Loucy (cell line): ENCODE measurements at regions not wholly inside any gene's neighbourhood (a gene's known extent, or its start where the extent isn't known, plus 50 kb on each side); places are given as distances from the start of the nearest gene placed in this dataset.

ENCODE experiments used
- H2AFZ ChIP-seq: fragments of 200-600 bp; sonication (generic); 2 replicates; pipeline ENCODE4 v1.6.0; 2016; ENCODE audit warnings: antibody characterized with exemption, mild to moderate bottlenecking, low read length, moderate library complexity
- H3F3A ChIP-seq: fragments of 200-600 bp; 2 replicates; pipeline ENCODE4 v1.6.0; 2016; ENCODE audit warnings: antibody characterized with exemption, low read depth, mild to moderate bottlenecking
- H3K27me3 ChIP-seq: fragments of 200-600 bp; sonication (generic); 2 replicates; pipeline ENCODE4 v1.6.1; 2014; ENCODE audit warnings: low read length, mild to moderate bottlenecking; ENCODE audit not compliant: insufficient read depth, poor library complexity, severe bottlenecking
- H3K36me3 ChIP-seq: fragments of 200-600 bp; sonication (generic); 2 replicates; pipeline ENCODE4 v1.6.1; 2016; ENCODE audit warnings: low read length; ENCODE audit not compliant: insufficient read depth
- H3K4me1 ChIP-seq: fragments of 200-600 bp; sonication (generic); 2 replicates; pipeline ENCODE4 v1.5.1; 2014; ENCODE audit warnings: low read length, mild to moderate bottlenecking; ENCODE audit not compliant: insufficient read depth, poor library complexity, severe bottlenecking
- H3K4me2 ChIP-seq: fragments of 200-600 bp; sonication (generic); 2 replicates; pipeline ENCODE4 v1.6.0; 2014; ENCODE audit warnings: antibody characterized with exemption, low read length, low read depth, mild to moderate bottlenecking; ENCODE audit not compliant: poor library complexity, severe bottlenecking
- H3K4me3 ChIP-seq: fragments of 200-600 bp; sonication (generic); 2 replicates; pipeline ENCODE4 v1.5.1; 2014; ENCODE audit warnings: low read length, mild to moderate bottlenecking, mixed read lengths; ENCODE audit not compliant: poor library complexity, severe bottlenecking
- H3K79me2 ChIP-seq: fragments of 200-600 bp; sonication (generic); 2 replicates; pipeline ENCODE4 v1.6.1; 2014; ENCODE audit warnings: low read length; ENCODE audit not compliant: insufficient read depth
- H3K9ac ChIP-seq: fragments of 200-600 bp; sonication (generic); 2 replicates; pipeline ENCODE4 v1.6.0; 2014; ENCODE audit warnings: mild to moderate bottlenecking, low read depth, low read length, moderate library complexity; ENCODE audit not compliant: poor library complexity, severe bottlenecking
- H3K9me2 ChIP-seq: fragments of 200-600 bp; sonication (generic); replicated peaks from 2 replicates; pipeline ENCODE4 v1.6.1; 2016; ENCODE audit warnings: low read depth, low read length, mixed read lengths
- H3K9me3 ChIP-seq: fragments of 200-600 bp; sonication (generic); 2 replicates; pipeline ENCODE4 v1.6.1; 2014; ENCODE audit warnings: mild to moderate bottlenecking, antibody characterized with exemption, low read length, low read depth; ENCODE audit not compliant: insufficient read depth
- H4K20me1 ChIP-seq: fragments of 200-600 bp; sonication (generic); 2 replicates; pipeline ENCODE4 v1.6.0; 2014; ENCODE audit warnings: antibody characterized with exemption, low read length, mild to moderate bottlenecking; ENCODE audit not compliant: insufficient read depth, poor library complexity, severe bottlenecking
- CTCF ChIP-seq: fragments of 200-600 bp; sonication (generic); conservative IDR thresholded peaks from 2 replicates; pipeline ENCODE4 v1.5.1; 2014; ENCODE audit warnings: mild to moderate bottlenecking, antibody characterized with exemption, low read length
- EZH2phosphoT487 ChIP-seq: fragments of 200-600 bp; IDR thresholded peaks from 2 replicates; pipeline ENCODE4 v1.6.1; 2018; ENCODE audit warnings: antibody characterized with exemption, mild to moderate bottlenecking, moderate library complexity, borderline replicate concordance

DNA sequence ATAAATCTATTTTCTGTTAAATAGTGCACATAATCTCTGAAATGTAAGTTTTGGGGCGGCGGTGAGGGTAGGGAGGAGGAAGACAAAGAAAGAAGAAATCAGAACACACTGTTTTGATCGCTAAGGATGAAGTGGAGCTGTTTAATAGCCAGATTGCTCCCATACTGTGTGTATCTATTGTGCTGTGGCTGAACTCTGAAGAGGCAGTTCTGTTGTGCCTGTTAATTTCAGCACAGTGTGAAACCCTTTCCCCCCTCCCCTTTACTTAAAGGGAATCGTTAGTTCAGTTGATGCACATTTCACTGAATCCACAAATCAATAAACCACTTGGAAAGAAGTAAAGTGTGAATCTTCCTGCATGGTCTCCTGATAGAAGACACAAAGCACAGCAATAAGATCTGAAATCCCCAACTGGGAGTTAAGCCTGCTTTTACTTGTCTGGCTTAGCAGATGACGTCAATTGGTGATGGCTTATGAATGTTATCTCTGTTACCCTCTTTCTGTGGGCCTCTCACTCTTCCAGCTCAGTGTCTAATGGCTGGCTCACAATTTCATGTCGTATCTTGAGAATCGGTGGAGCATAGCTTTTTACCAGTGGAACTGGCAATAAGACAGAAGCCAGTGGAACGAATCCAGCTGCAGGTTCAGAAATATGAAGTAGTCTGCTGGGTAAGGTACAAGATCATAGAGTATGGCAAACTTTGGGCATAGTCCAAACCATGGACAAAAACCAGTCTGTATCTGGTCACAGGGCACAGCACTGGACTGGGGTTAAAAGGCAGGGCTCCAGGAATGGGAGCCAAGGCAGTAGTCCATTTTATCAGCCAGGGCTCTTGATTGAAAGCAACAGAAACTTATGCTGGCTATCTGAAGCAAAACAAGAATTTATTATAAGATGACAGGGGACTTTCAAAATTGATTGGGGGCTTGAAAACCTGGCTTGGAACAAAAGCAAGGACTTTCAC is 413.5 kb upstream of the SEL1L start:
- TF ChIP-seq CTCF (no peak), EZH2phosphoT487 (no peak)
- Histone ChIP-seq H3K9me2 (no peaks in the 10 kb centered on the region), H3K9ac (no peak overlapping the region), H3K79me2 (no peaks in the 10 kb centered on the region), H3K27me3 (no peaks in the 10 kb centered on the region), H2AFZ (no peak overlapping the region), H3K4me1 (no peaks in the 10 kb centered on the region), H4K20me1 (no peaks in the 10 kb centered on the region), H3K4me2 (no peak overlapping the region), H3K4me3 (no peak overlapping the region), H3K36me3 (no peaks in the 10 kb centered on the region), H3F3A (no peaks in the 10 kb centered on the region), H3K9me3 (peaks cover 5% of the 10 kb centered on the region; the same call in 1 of the 2 replicates)

GRCh38 chr14:81952917-81953316 is 419.3 kb upstream of the SEL1L start:
- no peaks in the 10 kb centered on the region for H3K36me3 ChIP-seq
- no peaks in the 10 kb centered on the region; the same call in 1 of the 2 replicates for H3K9me3 ChIP-seq

GRCh38 chr14:81953419-81953818 is 419.8 kb upstream of the SEL1L start:
- Histone ChIP-seq H3K4me2 (no peak overlapping the region), H3K4me1 (no peaks in the 10 kb centered on the region), H4K20me1 (no peaks in the 10 kb centered on the region), H3K79me2 (no peaks in the 10 kb centered on the region), H3K9ac (no peak overlapping the region), H2AFZ (no peak overlapping the region), H3K36me3 (no peaks in the 10 kb centered on the region), H3K4me3 (no peak overlapping the region), H3K27me3 (no peaks in the 10 kb centered on the region), H3F3A (no peaks in the 10 kb centered on the region), H3K9me2 (no peaks in the 10 kb centered on the region), H3K9me3 (no peaks in the 10 kb centered on the region)
- no peak for TF ChIP-seq CTCF
- no peak for TF ChIP-seq EZH2phosphoT487

More at GRCh38 chr14:81952917-81953316, 419.3 kb upstream of the SEL1L start:
- no peak overlapping the region for H3K4me3 ChIP-seq
- H3K9me2 ChIP-seq, result no peaks in the 10 kb centered on the region
- no peak overlapping the region for H3K4me2 ChIP-seq
- H3F3A ChIP-seq, result no peaks in the 10 kb centered on the region
- H2AFZ ChIP-seq, result no peak overlapping the region
- H3K9ac ChIP-seq, result no peak overlapping the region
- no peaks in the 10 kb centered on the region for H3K4me1 ChIP-seq
- no peaks in the 10 kb centered on the region for H3K27me3 ChIP-seq
- TF ChIP-seq EZH2phosphoT487 (no peak), CTCF (no peak)
- no peaks in the 10 kb centered on the region for H3K79me2 ChIP-seq
- no peaks in the 10 kb centered on the region for H4K20me1 ChIP-seq
